ENCODE measurements at regions not wholly inside any gene's neighbourhood (a gene's known extent, or its start where the extent isn't known, plus 50 kb on each side); places are given as distances from the start of the nearest gene placed in this dataset.

GRCh38 chr13:40385858-40386180 lies 280.6 kb downstream of the FOXO1 start (continued):
- TF ChIP-seq RREB1 (CRISPR knock-in tag; IDR thresholded peaks at IDR 0.05): no peak
- no peak for TF ChIP-seq MYBL2 (IDR thresholded peaks at IDR 0.05; ENCODE audit: low read depth)
- TF ChIP-seq MYBL2 (CRISPR knock-in tag; IDR thresholded peaks at IDR 0.05; ENCODE audit: borderline replicate concordance): no peak
- TF ChIP-seq LEF1 (IDR thresholded peaks at IDR 0.05): no peak
- TF ChIP-seq CBFB (CRISPR knock-in tag; IDR thresholded peaks at IDR 0.05): no peak
- TF ChIP-seq ZC3H8 (IDR thresholded peaks at IDR 0.05): no peak
- TF ChIP-seq STAG1 (CRISPR knock-in tag; IDR thresholded peaks at IDR 0.05; ENCODE audit: borderline replicate concordance): no peak

- WGBS (ENCODE audit: insufficient coverage, low coverage, missing lambda C conversion rate): 0% methylated on average over 3 of the region's 4 CpGs
- H3K27me3 ChIP-seq (ENCODE audit: control insufficient read depth in 2 of 2, insufficient read depth in 2 of 2, low read length in 2 of 2): peaks cover 0 to 24% of the 10 kb centered on the region in 2 experiments; a peak in 2 of 5 replicates
- no peak overlapping the region for H3K9ac ChIP-seq (ENCODE audit: insufficient read depth in 1 of 2, low read depth in 2 of 2, low read length in 2 of 2)
- no peak for ATAC-seq
- ChIA-PET CTCF (ENCODE audit: low intra/inter-chr PET ratio) (no interaction called here), POLR2A (interaction anchor here (0.7 kb wide), 1 partner anchor 9 kb away, joined by 3 read pairs; no protein-coding TSS in a partner anchor)
- intact Hi-C loops (cut with micrococcal nuclease) (no loop called here), in situ Hi-C loops (cut with MboI) (no loop called here)
- no peak for DNase-seq (ENCODE audit: extremely low read depth in 1 of 4, low spot score in 3 of 4)
- no peaks in the 10 kb centered on the region for H3K9me3 ChIP-seq (replicated peaks; ENCODE audit: control insufficient read depth, insufficient read depth, low read depth, low read length)
- FAIRE-seq: no peak
- no peak overlapping the region for H3K4me3 ChIP-seq
- H3K4me1 ChIP-seq (replicated peaks in 1 of 2; ENCODE audit: control insufficient read depth in 2 of 2, insufficient read depth in 2 of 2, low read length in 2 of 2): peaks cover 0 to 7% of the 10 kb centered on the region in 2 experiments; a peak in 1 of 5 replicates
- no peak overlapping the region for H3K4me2 ChIP-seq (ENCODE audit: insufficient read depth, low read length)
- no TSS peak for BruUV-seq (replicated peaks)
- no peaks in the 10 kb centered on the region for H3K36me3 ChIP-seq (ENCODE audit: control insufficient read depth, insufficient read depth, low read length)
- H4K20me1 ChIP-seq (replicated peaks; ENCODE audit: control insufficient read depth, insufficient read depth, low read length): no peaks in the 10 kb centered on the region
- H3K9me1 ChIP-seq (ENCODE audit: control insufficient read depth, insufficient read depth, low read length): no peaks in the 10 kb centered on the region
- H3K79me2 ChIP-seq (ENCODE audit: control insufficient read depth, insufficient read depth, low read length): no peaks in the 10 kb centered on the region
- no peak overlapping the region for H3K27ac ChIP-seq (ENCODE audit: extremely low read depth, low read depth, low read length)
- no peak overlapping the region for H2AFZ ChIP-seq (ENCODE audit: low read depth, low read length)
- no peak for TF ChIP-seq ZBTB9 (CRISPR knock-in tag; IDR thresholded peaks at IDR 0.05)
- no peak for TF ChIP-seq ZNF175 (CRISPR knock-in tag; IDR thresholded peaks at IDR 0.05; ENCODE audit: low read depth)
- no peak for TF ChIP-seq ARID3A (IDR thresholded peaks at IDR 0.05; ENCODE audit: borderline replicate concordance, low read depth, low read length)
- no peak for TF ChIP-seq FOXA1 (IDR thresholded peaks at IDR 0.05; ENCODE audit: borderline replicate concordance)
- TF ChIP-seq XRCC3 (IDR thresholded peaks at IDR 0.05): no peak
- TF ChIP-seq ETV5 (CRISPR knock-in tag; IDR thresholded peaks at IDR 0.05; ENCODE audit: low read depth): no peak
Measured at GRCh38 chr13:40386586-40386985, 279.9 kb downstream of the FOXO1 start.
